ENCODE measurements at regions not wholly inside any gene's neighbourhood (a gene's known extent, or its start where the extent isn't known, plus 50 kb on each side); places are given as distances from the start of the nearest gene placed in this dataset.
"Not testable (repeated sequence)": the region's sequence is repeated elsewhere in the genome, so short reads cannot be mapped to it uniquely, and the experiment has no call there.

DNA sequence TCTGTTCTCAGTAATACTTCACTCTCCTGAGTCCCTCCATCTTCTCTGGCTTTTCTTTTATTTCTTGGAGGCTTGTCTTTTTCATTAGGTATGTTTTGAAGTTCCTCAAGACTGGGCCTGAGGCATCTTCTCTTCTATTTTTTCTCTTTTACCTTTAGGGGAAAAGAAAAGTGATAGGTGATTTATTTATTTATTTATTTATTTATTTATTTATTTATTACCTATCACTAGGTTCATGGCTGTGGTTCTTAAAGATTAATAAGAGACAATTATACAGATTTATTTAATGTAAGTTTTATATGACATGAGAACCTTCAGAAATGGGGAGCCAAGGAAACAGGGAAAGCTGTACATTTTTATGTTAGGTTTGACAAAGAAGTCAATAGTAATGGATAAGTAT lies 330.3 kb upstream of the RBMS3 start:
- no peak for DNase-seq (ENCODE audit: low spot score)

DNA sequence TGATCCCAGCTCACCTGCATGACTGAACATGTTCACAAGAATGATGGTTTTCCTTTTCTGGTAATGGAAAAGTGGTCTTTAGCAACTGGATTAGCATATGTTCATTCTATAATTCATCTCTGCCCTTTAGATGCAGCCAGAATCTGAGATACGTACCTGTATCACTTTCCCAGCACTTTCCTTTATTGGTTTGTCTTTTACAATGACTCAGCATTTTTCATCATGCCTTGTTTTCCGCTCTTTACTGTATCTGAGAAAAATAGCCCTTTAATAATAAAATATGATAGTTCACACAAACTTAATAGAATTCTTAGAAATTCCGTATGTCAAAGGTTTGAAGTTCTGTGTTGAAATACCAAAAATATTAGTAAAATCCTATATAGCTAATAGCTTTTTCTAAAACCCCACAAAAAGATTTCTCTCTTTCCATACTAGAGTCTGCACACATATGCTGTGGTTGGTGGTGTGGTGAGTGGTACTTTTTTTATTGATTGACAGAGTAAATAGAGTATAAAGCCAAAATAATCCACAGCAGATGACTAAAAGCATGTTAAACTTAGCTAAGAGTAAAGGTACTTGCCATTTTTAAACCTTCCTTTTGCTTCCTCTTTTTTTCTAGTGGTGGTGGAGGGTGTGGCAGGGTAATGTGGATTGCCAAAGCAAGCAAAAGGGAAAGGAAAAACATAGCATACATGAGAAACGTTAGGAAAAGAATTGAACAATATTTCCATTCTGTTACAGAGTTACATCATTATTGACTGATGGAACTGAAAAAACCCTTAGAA lies 328.9 kb upstream of the RBMS3 start:
- no peak for DNase-seq (ENCODE audit: low spot score)

DNA sequence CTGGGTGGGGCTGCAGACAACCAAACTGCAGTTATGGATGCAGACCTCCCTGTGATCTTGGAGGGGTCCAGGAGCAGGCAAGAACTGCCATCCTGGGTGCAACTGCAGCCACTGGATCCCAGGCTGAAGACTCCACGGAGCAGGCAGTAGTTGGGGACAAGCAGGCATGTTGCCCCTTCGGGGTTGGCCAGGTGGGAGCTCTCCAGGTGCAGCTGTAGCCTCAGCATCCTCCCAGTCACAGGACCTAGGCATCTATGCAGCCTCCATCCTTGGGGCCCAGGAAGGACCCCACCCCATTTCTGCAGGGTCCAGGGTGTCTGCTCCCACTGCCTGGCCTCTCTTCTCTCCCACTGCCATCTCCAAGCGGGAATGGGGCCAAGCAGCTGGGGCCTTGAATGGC lies 322.2 kb upstream of the RBMS3 start:
- DNase-seq (ENCODE audit: low spot score): no peak

DNA sequence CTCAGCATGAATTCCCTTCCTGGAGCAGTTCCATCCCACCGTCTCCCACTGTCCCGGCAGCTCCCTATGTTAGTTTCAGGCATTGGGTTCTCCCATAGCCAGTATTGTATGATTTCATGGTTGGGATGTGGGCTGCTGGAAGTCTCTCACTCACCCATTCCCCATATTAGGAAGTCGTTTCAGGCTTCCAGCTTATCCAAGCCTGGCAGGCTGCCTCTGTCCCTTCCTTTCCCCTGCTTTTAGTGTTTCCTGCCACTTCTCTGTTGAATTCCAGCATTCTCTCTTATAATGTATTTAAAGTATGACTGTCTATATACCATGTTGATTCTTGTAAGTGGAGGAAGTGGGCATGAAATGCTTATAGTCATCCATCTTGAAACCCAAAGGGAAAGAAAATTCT lies 309.7 kb upstream of the RBMS3 start:
- DNase-seq (ENCODE audit: low spot score): no peak

DNA sequence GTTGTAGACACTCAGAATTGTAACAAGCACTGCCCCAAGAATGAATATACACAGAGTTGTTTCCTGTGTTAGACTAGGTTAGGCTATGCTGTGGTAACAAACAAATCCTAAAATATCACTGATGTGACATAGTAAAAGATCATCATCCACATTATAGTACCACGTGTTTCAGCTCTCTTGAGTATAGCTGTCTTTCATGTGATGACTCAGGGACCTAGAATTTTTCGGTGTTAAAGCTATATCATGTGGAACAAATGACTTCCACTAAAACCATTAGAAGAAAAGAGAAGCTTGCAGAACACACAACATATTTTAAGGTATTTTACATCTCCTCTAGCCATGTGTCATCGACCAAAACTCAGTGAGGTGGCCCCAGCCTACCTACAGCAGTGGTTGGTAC lies 307.9 kb upstream of the RBMS3 start:
- no peak for DNase-seq (ENCODE audit: low spot score)

DNA sequence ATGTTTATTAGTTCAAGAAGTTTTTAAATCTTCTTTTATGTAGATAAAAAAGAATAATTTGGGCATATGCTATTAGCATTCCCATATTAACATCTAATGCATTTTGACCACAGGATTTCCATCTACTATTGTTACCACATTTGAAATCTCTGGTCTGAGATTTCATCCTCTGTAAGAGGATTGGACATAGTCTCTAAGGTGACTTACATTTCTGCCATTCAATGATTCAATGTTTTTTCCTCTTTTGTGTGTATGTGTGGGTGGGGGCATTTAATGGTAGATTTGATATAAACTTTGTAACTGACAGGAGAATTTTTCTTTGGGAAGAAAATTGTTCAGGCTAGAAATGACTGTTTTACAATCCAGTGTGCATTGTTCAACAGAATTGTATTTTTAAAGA lies 307.3 kb upstream of the RBMS3 start:
- DNase-seq (ENCODE audit: low spot score): no peak

DNA sequence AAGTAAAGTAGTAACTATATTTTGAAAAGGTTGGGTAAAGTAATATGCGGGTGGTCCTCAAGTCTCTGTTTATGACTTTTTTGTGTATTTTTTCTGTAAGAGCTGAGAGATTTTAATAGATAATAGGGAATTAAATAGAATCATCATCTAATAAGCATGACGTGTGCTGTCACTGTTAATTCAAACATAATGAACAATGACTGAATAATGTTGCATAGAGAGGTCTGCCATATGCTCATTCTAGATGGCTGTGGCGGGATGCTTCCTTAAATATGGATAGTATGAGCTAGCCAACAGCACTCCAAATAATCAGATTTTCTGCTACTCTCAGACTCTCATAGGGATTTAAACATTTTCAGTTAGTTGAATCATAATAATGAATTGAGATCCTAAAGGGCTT lies 302.8 kb upstream of the RBMS3 start:
- DNase-seq (ENCODE audit: low spot score): no peak

DNA sequence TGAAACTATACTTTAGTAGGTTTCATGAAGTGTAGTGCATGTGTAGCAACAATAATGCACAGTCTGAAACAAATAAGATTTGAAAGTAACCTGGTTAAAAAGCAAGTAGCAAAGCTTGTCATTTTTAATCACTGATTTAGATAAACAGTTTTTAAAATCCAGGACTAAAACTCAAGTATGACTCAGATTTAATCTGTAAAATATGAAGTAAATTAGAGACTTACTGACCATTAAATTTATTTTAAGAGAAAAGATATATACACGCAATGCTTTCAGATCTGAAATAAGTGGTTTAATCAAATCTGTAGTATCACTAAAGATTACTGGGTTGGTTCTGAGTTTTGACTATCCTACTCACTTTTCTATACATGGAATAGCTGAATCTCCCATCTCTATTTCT lies 300.7 kb upstream of the RBMS3 start:
- no peak for DNase-seq (ENCODE audit: low spot score)

DNA sequence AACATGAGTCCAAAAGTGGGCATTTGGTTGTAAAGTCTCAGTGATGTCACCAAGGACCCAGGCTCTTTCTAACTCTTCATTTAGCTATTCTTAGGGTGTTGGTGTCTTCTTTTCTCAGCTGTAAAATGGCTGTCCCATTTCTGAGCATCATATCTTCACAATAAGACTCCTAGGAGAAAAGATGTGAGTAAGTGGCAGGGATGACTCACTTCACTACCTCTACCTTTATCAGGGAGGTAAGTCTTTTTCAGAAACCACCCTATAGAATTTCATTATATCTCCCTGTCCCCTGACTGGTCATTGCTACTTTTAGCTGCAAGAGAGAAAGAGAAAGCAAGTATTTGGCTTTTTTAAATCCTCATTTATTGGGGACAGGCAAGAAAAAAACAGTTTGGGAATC lies 300.2 kb upstream of the RBMS3 start:
- no peak for DNase-seq (ENCODE audit: low spot score)

DNA sequence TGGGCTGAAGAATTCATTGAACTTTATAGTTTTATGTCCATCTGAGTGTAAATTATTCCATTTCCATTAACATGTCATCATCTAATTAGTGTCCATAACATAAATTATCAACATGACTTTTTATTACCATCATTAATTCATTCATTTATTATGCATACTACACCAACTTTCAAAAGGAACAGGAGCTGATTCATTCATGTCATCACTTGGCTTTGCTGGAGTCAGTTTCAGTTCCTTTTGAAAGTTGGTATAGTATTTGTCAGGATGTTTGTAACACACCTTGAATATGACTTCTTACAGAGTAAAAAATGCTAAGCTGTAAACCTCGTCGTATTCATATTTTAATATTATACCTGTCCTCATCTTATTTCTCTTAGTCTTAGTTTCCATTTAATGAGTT lies 298.0 kb upstream of the RBMS3 start:
- no peak for DNase-seq (ENCODE audit: low spot score)

DNA sequence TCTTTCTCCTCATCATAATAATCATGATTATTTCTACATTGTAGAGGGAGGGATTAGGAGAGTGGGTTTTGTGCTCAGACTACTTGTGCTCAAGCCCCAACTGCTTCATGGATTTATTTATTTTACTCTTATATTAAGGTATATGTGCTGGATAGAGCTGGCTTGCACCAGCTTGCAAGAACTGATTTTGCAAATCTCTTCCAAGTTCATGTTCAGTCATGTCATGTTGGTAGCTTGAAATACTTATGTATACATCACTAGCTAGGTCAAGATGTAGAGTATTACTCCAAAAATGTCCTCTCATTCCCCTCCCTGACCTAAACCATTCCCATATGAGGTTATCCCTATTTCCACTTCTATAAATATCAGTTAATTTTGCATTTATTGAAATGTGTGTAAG lies 293.9 kb upstream of the RBMS3 start:
- DNase-seq (ENCODE audit: low spot score): no peak

DNA sequence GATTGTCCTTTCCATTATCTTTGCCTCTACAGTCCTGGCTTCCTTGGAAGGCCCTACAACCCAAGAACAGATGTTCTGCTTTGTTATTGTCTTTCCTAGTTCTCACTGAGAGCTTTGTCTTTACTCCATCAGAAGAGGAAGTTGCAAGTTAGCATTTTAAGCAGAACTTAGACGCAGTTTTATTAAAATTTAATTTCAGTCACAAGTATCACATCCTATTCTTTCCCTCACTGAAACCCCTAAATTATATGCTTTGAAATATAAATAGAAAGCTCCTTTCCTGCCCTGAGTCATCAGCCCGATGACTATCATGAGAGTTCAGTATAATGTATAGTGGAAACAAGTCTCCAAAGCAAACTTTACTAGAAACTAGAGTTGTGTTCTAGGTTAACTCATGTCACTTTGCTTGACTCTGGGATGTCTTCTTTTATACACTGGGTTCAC lies 291.2 kb upstream of the RBMS3 start:
- no peak for DNase-seq (ENCODE audit: low spot score)

DNA sequence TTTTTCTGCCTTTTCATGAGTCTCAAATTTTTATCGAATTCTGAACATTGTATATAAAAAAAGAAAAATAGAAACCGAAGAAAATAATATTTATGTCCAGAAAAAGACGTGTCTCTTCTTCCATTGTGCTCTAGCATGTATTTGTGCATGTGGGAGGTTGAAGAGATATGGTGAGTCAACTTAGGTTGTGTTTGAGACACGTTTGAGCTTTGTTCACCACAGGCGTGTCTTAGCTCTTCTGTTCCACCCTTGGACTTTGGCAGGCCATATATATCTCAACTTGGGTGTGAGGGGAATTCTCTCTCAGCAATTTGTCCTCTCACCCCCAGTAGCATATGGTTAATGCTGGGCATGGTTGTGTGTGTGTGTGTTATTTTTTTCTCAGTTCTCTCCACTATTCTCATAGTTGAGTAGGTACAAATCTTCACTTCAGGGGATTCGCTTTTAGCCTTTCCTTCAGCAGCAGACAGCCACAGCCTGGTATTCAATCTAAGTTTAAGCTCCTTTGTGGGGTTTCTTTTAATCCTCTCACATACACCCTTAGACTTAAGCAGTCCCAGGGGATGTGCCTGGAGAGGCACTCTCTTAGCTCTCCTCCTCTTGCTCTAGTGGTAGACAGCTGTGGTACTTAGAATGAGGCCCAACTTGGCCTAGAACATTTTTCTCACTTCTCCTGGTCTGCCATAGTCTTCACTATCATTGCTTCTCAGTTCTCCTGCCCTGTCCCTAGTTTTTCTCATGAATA lies 286.5 kb upstream of the RBMS3 start:
- DNase-seq (ENCODE audit: low spot score): no peak

DNA sequence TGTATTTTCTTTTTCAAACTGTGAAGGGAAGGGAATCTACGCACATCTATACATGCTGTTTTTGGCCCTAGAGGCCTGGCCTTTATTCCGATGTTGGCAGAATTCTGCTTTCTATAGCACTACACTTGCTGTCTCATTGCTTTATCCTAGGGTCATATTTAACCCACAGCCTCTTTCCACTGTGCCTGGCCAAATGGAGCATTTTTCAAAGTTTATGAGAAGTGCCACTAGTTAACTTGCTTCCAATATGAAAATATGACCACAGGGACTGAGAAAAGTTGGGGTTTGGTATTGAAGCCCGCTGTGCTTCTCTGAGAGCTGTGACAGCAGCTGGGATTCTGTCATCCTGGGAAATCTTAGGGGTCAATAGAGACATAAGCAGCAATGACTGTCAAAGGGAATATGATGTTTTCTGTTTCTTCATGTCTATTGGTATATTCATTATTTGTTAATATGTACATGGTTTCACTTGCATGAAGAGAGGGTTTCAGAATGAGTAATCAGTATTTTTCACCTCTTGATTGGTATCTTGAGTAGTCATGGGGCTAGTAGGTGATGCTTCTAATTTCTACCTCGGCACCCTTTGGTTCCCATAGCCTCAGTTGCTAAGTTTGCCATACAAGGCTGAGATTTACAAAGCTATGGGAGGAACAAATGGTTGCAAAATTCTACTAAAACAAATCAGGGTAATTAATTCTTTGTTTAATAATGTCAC lies 275.8 kb upstream of the RBMS3 start:
- DNase-seq (ENCODE audit: low spot score): no peak

DNA sequence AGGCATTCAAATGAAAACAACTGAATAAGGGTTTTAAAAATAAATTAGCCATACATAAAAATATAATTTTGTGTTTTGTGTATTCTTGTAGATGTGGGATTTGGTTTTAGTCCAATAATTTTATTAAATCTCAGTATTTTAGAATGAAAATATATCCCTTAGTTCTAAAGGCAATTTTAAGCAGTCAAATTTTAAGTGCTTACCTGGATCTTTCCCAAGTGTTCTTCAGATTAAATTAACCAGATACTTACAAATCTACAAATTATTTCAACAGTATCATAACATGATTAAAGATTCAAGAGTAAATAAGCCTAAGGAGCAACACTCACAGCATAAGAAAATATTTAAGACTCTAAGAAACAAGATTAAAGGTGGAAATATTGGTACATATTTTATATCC lies 275.0 kb upstream of the RBMS3 start:
- no peak for DNase-seq (ENCODE audit: low spot score)

DNA sequence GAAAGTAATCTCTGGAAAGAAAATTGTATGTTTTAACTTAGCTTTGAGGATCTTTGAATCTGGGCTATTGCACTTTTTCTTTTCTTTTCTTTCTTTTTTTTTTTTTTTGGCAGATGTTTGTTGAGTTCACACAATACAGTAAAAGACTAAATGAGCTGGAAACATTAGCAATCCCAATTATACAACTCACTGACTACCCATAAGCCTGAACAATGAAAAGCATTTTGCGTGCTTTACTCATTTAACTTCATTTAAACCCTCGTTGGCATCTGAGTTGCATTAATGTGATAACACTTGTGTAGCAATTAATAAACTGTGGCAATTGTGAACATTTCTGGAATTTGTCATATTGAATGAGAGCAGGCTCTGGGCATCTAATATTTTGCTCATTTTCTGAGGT lies 269.4 kb upstream of the RBMS3 start:
- no peak for DNase-seq (ENCODE audit: low spot score)

DNA sequence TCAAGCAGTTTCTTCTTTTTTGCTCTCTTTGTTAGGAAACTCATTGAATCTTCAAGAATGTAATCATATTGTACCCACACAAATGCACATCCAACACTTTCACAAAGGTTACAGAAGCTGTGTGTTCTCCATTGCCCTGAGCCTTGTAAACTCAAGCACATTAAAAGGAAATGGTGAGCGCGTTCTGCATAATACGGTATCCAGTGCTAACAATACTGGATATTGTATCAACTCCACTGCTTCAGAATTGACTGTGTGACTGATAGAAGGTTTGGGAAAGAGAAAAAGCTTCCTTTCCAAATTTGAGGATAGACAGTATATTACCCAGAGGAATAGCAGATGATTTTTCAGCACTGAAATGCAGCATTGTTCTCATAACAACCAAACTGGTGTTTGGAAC lies 268.9 kb upstream of the RBMS3 start:
- no peak for DNase-seq (ENCODE audit: low spot score)

DNA sequence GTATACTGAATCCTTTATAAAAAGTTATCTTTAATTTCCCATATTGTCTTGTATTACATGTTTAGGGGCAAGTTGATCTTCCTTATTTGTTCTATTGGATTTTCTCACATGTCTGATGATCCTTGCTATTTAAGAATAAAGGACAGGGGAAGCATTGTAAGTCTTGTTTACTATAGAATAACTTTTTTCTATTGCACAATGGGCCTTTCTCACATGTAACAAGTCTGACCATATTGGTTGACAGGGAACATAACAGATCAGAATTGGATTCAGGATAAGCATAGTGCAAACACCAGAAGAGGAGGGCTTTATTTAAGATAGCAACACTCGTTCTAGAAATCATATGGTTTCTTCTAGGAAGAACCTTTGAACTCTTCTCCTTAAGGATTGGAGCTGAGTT lies 257.9 kb upstream of the RBMS3 start:
- no peak for DNase-seq (ENCODE audit: low spot score)

DNA sequence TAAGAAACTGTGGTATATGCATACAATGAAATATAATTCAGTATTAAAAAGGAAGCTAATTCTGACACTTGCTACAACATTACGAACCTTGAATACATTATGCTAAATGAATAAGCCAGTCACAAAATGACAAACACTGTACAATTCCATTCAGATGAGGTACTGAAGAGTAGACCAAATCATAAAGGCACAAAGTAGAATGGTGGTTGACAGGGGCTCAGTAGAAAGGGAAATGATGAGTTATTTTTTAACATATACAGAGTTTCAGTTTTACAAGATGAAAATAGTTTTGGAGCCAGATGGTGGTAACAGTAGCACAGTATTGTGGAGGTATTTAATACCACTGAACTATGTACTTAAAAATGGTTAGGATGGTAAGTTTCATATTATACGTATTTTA lies 254.6 kb upstream of the RBMS3 start:
- no peak for DNase-seq (ENCODE audit: low spot score)

DNA sequence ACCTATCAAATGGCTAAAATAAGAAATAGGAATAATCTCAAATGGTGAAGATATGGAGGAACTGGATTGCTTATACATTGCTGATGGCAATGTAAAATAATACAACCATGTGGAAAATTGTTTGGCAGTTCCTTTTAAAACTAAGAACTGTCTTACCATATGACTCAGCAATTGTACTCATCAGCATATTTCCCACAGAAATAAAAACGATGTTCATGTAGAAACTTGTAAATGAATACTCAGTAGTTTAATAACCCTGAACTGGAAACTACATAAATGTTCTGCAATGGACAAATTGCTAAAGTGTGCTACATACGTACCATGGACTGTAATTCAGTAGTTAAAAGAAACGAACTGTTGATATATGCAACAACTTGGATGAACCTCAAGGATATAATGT lies 253.9 kb upstream of the RBMS3 start:
- no peak for DNase-seq (ENCODE audit: low spot score)

DNA sequence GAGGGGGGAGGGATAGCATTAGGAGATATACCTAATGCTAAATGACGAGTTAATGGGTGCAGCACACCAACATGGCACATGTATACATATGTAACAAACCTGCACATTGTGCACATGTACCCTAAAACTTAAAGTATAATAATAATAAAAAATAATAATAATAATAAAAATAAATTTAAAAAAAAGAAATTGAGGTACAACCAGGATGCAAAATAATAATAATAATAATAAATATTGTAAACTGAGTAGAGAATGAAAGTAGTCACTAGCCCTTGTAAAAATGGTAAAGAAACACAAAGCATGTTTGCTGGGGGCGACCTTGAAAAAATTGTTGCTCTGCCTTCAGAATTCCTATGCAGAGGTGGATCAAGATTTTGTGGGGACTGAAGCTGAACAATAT lies 249.7 kb upstream of the RBMS3 start:
- DNase-seq (ENCODE audit: low spot score): not testable (repeated sequence)

DNA sequence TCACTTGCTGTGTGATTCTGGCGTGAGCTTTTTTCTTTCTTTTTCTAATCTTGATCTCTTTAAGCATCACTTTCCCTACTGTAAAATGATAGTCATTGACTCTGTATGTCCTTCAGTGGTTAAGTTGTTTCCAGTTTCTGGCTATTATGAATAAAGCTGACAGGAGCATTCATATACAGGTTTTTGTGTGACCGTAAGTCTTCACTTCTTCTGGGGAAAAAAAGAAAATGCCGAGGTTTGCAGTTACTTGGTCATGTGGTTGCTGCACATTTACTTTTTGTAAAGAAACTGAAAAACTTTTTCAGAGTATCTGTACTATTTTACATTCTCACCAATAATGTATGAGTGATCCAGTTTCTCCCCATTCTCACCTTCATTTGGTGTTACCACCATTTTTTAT lies 247.4 kb upstream of the RBMS3 start:
- DNase-seq (ENCODE audit: low spot score): no peak

DNA sequence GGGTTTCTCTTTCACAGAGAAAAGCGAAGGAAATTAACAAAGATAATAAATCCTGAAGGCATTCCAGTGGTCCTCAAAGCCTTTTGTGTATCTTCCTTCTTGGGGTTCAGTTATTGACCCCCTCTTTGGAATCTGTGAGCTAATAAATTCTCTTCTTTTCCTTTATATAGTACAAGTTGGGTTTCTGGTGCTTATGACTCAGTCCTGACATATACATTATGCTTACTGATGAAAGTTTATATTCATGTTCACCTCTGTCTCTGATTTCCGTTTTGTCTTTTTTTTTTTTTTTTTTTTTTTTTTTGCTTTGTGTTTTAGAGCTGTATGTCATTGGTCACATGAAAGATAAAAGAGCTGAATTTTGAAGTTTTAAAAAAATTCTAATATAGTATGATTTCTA lies 230.7 kb upstream of the RBMS3 start:
- no peak for DNase-seq (ENCODE audit: low spot score)

All from CD4-positive, alpha-beta T cell treated with Interleukin-2 at 100 ng/mL for 4 hours (primary cell).